GM12878 (cell line): ENCODE measurements at regions not wholly inside any gene's neighbourhood (a gene's known extent, or its start where the extent isn't known, plus 50 kb on each side); places are given as distances from the start of the nearest gene placed in this dataset.
A peak's percentile ranks its signal among the peaks of the same experiment; 100 is the strongest.

Source experiments
- BACH1 ChIP-seq: fragments of 450-650 bp; IDR thresholded peaks from 2 replicates; pipeline ENCODE4 v1.6.1; 2017; ENCODE audit warnings: mild to moderate bottlenecking, borderline replicate concordance
- BCL11A ChIP-seq: IDR thresholded peaks from 2 replicates; pipeline ENCODE4 v1.6.1; 2011; ENCODE audit warnings: low read depth, low read length
- CBX5 ChIP-seq: sonication (generic); IDR thresholded peaks from 2 replicates; pipeline ENCODE4 v1.6.1; 2016; ENCODE audit warnings: low read depth, moderate library complexity, mild to moderate bottlenecking, inconsistent platforms
- CREM ChIP-seq: IDR thresholded peaks from 2 replicates; pipeline ENCODE4 v1.6.1; 2014; ENCODE audit warnings: antibody characterized with exemption, low read depth
- EGR1 ChIP-seq, 2 experiments: IDR thresholded peaks; 1 replicate in 1 of 2; 2 replicates in 1 of 2; pipeline ENCODE4 v1.6.1; 2011 to 2012; ENCODE audit warnings: low read depth in 2 of 2, low read length in 2 of 2, borderline replicate concordance in 1 of 2, mild to moderate bottlenecking in 1 of 2, moderate library complexity in 1 of 2
- FOXM1 ChIP-seq: IDR thresholded peaks from 2 replicates; pipeline ENCODE4 v1.6.1; 2012; ENCODE audit warnings: low read depth, mild to moderate bottlenecking, inconsistent platforms, low read length, moderate library complexity
- GABPA ChIP-seq: IDR thresholded peaks from 2 replicates; pipeline ENCODE4 v1.6.1; 2014; ENCODE audit warnings: antibody characterized with exemption, low read depth, mild to moderate bottlenecking, inconsistent platforms
- IKZF2 ChIP-seq, 2 experiments: fragments of 450-650 bp; IDR thresholded peaks; 2 replicates each; pipeline ENCODE4 v1.6.1; 2017; ENCODE audit warnings: mild to moderate bottlenecking in 2 of 2, moderate library complexity in 2 of 2
- LARP7 ChIP-seq: fragments of 450-650 bp; IDR thresholded peaks from 2 replicates; pipeline ENCODE4 v1.6.1; 2017; ENCODE audit warnings: mild to moderate bottlenecking
- MEF2A ChIP-seq: IDR thresholded peaks from 2 replicates; pipeline ENCODE4 v1.6.1; 2011; ENCODE audit warnings: low read depth, mild to moderate bottlenecking, low read length, moderate library complexity; ENCODE audit not compliant: insufficient read depth
- MTA3 ChIP-seq: IDR thresholded peaks from 2 replicates; pipeline ENCODE4 v1.6.1; 2012; ENCODE audit warnings: low read length, inconsistent platforms, borderline replicate concordance
- NFXL1 ChIP-seq: fragments of 450-650 bp; IDR thresholded peaks from 2 replicates; pipeline ENCODE4 v1.6.1; 2017; ENCODE audit warnings: antibody characterized with exemption, mild to moderate bottlenecking, borderline replicate concordance
- NR2C2 ChIP-seq: IDR thresholded peaks from 2 replicates; pipeline ENCODE4 v1.6.1; 2011; ENCODE audit warnings: borderline replicate concordance, low read depth; ENCODE audit not compliant: control insufficient read depth, insufficient read length
- POLR2AphosphoS2 ChIP-seq: IDR thresholded peaks from 2 replicates; pipeline ENCODE4 v1.6.1; 2011; ENCODE audit warnings: low read depth, mild to moderate bottlenecking, low read length, improper control_type of control experiment, moderate library complexity
- SKIL ChIP-seq: fragments of 450-650 bp; IDR thresholded peaks from 2 replicates; pipeline ENCODE4 v1.6.1; 2017; ENCODE audit warnings: mild to moderate bottlenecking, low read depth, inconsistent platforms; ENCODE audit not compliant: poor library complexity, severe bottlenecking
- TARDBP ChIP-seq: IDR thresholded peaks from 2 replicates; pipeline ENCODE4 v1.6.1; 2016; ENCODE audit warnings: borderline replicate concordance
- ZNF217 ChIP-seq: fragments of 450-650 bp; IDR thresholded peaks from 2 replicates; pipeline ENCODE4 v1.6.1; 2017; ENCODE audit warnings: antibody characterized with exemption, mild to moderate bottlenecking
- TF ChIP-seq, protein P1 (sequence below): fragments of 450-650 bp; IDR thresholded peaks from 2 replicates; pipeline ENCODE4 v1.6.1; 2016; ENCODE audit warnings: mild to moderate bottlenecking

DNA sequence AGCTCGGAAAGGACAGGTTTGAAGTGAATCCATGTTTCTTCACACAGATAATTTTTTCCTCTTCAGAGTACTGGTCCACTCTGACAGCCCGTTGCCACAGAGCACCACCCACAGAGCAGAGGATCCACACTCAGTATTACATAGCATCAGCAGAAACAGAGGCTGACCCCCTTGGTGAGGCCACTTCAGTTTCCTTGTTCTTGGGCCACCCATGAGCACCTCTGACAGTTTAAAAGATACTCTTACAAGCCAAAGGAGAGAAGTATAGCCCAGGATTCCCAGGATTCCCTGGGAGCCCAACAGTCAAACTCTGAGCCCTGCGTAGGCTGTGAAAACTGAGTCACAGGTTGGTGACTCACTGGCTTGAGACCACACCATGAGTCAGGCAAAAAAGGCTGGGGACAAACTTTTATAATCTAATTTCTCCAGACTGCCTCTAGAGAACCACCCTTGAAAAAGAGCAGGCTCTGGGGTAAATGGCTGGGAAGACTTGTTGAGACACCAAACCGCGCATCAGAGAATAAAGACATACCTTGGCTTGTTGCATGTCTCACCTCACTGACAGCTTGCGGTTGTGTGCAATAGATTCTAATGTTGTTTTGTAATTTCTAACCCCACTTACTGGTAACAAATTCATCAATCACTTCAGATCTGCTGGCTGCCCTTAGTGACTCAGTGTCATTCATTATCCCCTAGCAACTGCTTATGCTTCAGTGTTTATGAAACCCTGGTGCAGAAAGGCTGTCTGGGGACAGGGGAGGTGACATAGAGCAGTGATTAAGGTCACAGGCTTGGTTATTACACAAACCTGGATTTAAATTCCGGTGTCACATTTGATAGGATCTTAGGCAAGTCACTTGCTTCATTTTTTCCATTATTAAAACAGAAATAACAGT is 56.9 kb upstream of the PRSS23 start (continued):
- TF ChIP-seq SKIL (no peak), EGR1 (IDR thresholded peaks at IDR 0.05; ENCODE audit: borderline replicate concordance in 1 of 2, low read depth in 2 of 2, low read length in 2 of 2) (no peak), MTA3 (no peak), CBX5 (no peak), LARP7 (no peak), BACH1 (no peak), MEF2A (no peak), NR2C2 (no peak), ZNF217 (no peak), POLR2AphosphoS2 (no peak), TARDBP (no peak), BCL11A (no peak), IKZF2 (IDR thresholded peaks at IDR 0.05) (0 out of 4 replicates have a peak, but pooled peaks of 1 of the 2 experiments have one; percentile 16), FOXM1 (no peak), CREM (no peak), NFXL1 (no peak), GABPA (no peak)
- TF ChIP-seq, protein P1, sequence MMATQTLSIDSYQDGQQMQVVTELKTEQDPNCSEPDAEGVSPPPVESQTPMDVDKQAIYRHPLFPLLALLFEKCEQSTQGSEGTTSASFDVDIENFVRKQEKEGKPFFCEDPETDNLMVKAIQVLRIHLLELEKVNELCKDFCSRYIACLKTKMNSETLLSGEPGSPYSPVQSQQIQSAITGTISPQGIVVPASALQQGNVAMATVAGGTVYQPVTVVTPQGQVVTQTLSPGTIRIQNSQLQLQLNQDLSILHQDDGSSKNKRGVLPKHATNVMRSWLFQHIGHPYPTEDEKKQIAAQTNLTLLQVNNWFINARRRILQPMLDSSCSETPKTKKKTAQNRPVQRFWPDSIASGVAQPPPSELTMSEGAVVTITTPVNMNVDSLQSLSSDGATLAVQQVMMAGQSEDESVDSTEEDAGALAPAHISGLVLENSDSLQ, result peak; percentile 62
